GM23338 (cell line): ENCODE measurements at regions not wholly inside any gene's neighbourhood (a gene's known extent, or its start where the extent isn't known, plus 50 kb on each side); places are given as distances from the start of the nearest gene placed in this dataset.
"Not testable (repeated sequence)": the region's sequence is repeated elsewhere in the genome, so short reads cannot be mapped to it uniquely, and the experiment has no call there.

ENCODE experiments used
- CREB1 ChIP-seq: fragments of 250-450 bp; sonication (Bioruptor Pico); IDR thresholded peaks from 2 replicates; pipeline ENCODE4 v1.5.0; 2020; ENCODE audit warnings: low read depth, mild to moderate bottlenecking, moderate library complexity
- CTCF ChIP-seq, 2 experiments: fragments of 200-600 bp in 1 of 2; sonication (generic) in 1 of 2; conservative IDR thresholded peaks; 2 replicates each; pipeline versions ENCODE4 v1.5.1 to v1.6.1; 2016 to 2017; ENCODE audit warnings: antibody characterized with exemption in 2 of 2, low read depth in 2 of 2, mild to moderate bottlenecking in 2 of 2, moderate library complexity in 1 of 2
- EZH2 ChIP-seq: fragments of 200-600 bp; sonication (generic); IDR thresholded peaks from one replicate; pipeline ENCODE4 v1.8.0; 2017; ENCODE audit warnings: antibody characterized with exemption, mild to moderate bottlenecking, low read depth; ENCODE audit not compliant: unreplicated experiment
- EZH2phosphoT487 ChIP-seq: fragments of 200-600 bp; sonication (generic); IDR thresholded peaks from one replicate; pipeline ENCODE4 v1.8.1; 2018; ENCODE audit warnings: antibody characterized with exemption; ENCODE audit not compliant: unreplicated experiment
- POLR2AphosphoS5 ChIP-seq: IDR thresholded peaks from 2 replicates; pipeline ENCODE4 v1.6.1; 2016; ENCODE audit warnings: antibody characterized with exemption, low read depth
- REST ChIP-seq: IDR thresholded peaks from one replicate; pipeline ENCODE4 v1.6.1; 2018; ENCODE audit warnings: antibody characterized with exemption; ENCODE audit not compliant: unreplicated experiment
- ZNF331 ChIP-seq: fragments of 250-450 bp; sonication (Bioruptor Pico); IDR thresholded peaks from 2 replicates; pipeline ENCODE4 v1.5.0; 2020; ENCODE audit warnings: low read depth, mild to moderate bottlenecking, moderate library complexity

- not testable (repeated sequence) for TF ChIP-seq REST; CTCF (conservative IDR thresholded peaks at IDR 0.05; ENCODE audit: low read depth in 2 of 2); EZH2; POLR2AphosphoS5; EZH2phosphoT487; ZNF331 (CRISPR knock-in tag); CREB1 (CRISPR knock-in tag)
Measured at GRCh38 chr3:105296182-105296822, 70.4 kb upstream of the ALCAM start.
